Omental fat pad (tissue), 3 donors: ENCODE measurements at regions not wholly inside any gene's neighbourhood (a gene's known extent, or its start where the extent isn't known, plus 50 kb on each side); places are given as distances from the start of the nearest gene placed in this dataset.
"Not testable (repeated sequence)": the region's sequence is repeated elsewhere in the genome, so short reads cannot be mapped to it uniquely, and the experiment has no call there.

Experiments used
- ATAC-seq: fragments of 150-250 bp; one replicate; pipeline ENCODE4 v1.9.1; 2016; ENCODE audit warnings: mild to moderate bottlenecking, moderate library complexity; ENCODE audit not compliant: low FRiP score
- DNase-seq: peaks from one replicate; pipeline ENCODE4 v3.0.0-alpha.2; 2019; ENCODE audit warnings: low spot score
- CTCF ChIP-seq, 3 donors: fragments of 450-650 bp; IDR thresholded peaks; one replicate each; pipeline ENCODE4 v1.5.1; 2016 to 2017; ENCODE audit warnings: antibody characterized with exemption in 3 of 3, mild to moderate bottlenecking in 3 of 3, moderate library complexity in 2 of 3

GRCh38 chr21:9758141-9758540 lies 763.2 kb upstream of the TPTE start:
- no peak for TF ChIP-seq CTCF (IDR thresholded peaks at IDR 0.05)
- DNase-seq (no peak), ATAC-seq (no peak)

DNA sequence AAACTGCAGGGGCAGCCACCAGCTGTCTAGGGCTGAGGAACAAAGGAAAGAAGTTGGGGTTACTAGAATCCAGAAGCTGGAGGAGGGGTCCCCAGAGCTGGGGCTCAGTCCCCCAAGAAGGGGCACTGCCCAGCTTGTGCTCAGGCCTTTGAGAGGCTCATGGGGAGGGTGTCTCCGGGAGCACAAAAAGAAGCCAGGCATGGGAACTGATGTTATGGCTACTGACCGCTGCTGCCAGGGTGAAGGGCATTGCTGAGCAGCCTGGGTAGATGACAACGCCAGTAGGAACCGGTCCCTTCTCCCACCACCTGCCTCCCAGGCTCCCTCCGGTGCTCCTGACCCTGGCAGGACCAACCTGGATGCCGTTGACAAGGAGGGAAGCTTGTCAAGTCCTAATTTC lies 762.5 kb upstream of the TPTE start:
- no peak for TF ChIP-seq CTCF (IDR thresholded peaks at IDR 0.05)
- ATAC-seq (no peak), DNase-seq (no peak)

DNA sequence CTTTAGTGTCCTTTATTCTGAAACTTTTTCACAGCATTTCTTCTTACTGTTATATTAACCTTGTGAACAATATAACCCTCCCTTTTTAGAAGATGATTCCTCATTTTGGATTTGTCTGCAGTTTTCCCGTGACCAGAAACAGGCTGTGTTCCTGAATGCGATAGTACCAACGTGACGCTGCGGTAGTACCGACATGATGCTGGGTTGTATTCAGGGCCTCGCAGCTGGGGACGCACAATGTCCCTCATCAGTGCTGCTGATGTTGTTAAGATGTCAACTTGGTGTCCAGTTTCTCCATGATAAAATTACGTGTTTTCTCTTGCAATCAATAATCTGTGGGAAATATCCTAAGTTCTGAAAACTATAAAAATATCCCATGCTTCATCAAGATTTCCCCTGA lies 761.4 kb upstream of the TPTE start:
- TF ChIP-seq CTCF (IDR thresholded peaks at IDR 0.05): no peak
- DNase-seq: no peak
- no peak for ATAC-seq

GRCh38 chr21:9760398-9761074 lies 760.8 kb upstream of the TPTE start:
- DNase-seq: no peak
- no peak for TF ChIP-seq CTCF (IDR thresholded peaks at IDR 0.05)
- ATAC-seq: no peak

DNA sequence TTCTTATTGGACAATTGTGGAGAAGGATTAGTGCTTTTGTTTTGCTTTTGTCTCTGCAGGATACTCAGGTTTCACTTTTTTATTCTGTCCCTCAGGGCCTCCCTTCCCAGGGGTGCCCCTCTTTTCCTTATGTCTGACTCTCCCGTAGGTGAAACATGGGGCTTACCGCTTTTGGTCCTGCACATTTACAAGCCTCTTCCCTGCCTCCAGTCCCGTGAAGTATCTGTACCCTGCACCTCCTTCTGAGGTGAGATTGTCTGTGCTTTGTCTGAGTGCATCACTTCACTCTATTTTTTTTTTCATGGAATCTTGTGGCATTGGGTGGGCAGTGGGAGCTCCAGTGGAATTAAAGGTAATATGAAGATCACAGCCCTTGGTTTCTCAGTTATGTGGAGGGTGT lies 758.1 kb upstream of the TPTE start:
- no peak for ATAC-seq
- DNase-seq: no peak
- TF ChIP-seq CTCF (IDR thresholded peaks at IDR 0.05): no peak

DNA sequence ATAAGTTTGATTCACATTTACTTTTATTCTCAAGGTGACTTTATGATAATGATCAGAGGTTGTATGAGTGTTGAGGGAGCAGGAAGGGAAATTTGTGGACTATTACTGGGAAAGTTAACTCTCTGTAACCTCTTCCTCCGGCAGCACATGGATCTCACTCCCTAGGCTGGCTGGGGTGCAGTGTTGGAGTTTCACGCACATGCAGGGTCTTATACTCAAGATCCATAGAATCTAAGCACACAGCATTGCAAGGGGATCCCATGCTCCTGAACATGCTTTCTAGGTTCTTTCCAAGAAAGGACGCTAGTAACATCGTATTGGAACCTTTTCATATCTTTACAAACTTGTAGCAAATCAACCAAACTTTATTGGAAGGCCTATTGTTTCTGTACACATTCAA lies 757.6 kb upstream of the TPTE start:
- ATAC-seq: no peak
- TF ChIP-seq CTCF (IDR thresholded peaks at IDR 0.05): no peak
- DNase-seq: no peak

GRCh38 chr21:9764294-9764693 lies 757.1 kb upstream of the TPTE start:
- not testable (repeated sequence) for ATAC-seq, DNase-seq

DNA sequence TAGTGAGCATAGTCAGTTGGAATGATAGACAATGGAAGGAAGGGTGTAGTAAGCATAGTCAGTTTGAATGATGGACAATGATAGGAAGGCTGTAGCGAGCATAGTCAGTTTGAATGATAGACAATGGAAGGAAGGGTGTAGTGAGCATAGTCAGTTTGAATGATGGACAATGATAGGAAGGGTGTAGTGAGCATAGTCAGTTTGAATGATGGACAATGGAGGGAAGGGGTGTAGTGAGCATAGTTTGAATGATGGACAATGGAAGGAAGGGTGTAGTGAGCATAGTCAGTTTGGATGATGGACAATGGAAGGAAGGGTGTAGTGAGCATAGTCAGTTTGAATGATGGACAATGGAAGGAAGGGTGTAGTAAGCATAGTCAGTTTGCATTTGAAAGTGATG lies 755.8 kb upstream of the TPTE start:
- ATAC-seq, DNase-seq: not testable (repeated sequence)

- not testable (repeated sequence) for ATAC-seq, DNase-seq
These were observed 754.3 kb upstream of the TPTE start for GRCh38 chr21:9766890-9767591.
